Brain microvascular endothelial cell (primary cell): ENCODE measurements at regions not wholly inside any gene's neighbourhood (a gene's known extent, or its start where the extent isn't known, plus 50 kb on each side); places are given as distances from the start of the nearest gene placed in this dataset.

Source experiments
- DNase-seq: peaks from one replicate; pipeline ENCODE4 v3.0.0-alpha.2; 2020
- H3K27ac ChIP-seq: fragments of 250-450 bp; sonication (Bioruptor Pico); 2 replicates; pipeline ENCODE4 v1.5.1; 2020; ENCODE audit warnings: mild to moderate bottlenecking, moderate library complexity
- H3K27me3 ChIP-seq: fragments of 250-450 bp; sonication (Bioruptor Pico); replicated peaks from 2 replicates; pipeline ENCODE4 v1.5.1; 2020; ENCODE audit warnings: mild to moderate bottlenecking
- H3K36me3 ChIP-seq: fragments of 250-450 bp; sonication (Bioruptor Pico); replicated peaks from 2 replicates; pipeline ENCODE4 v1.5.1; 2020; ENCODE audit warnings: mild to moderate bottlenecking
- H3K4me3 ChIP-seq: 2 replicates; pipeline ENCODE4 v1.5.1; 2011; ENCODE audit warnings: low read depth, mild to moderate bottlenecking, control low read depth, low read length, moderate library complexity
- in situ Hi-C: cut with HindIII; loops from 2 replicates; pipeline ENCODE4 v1.10.0; 2017; ENCODE audit warnings: low sequenced_read_pairs, low pct_ligation_motif_present
- TF ChIP-seq, protein P1 (sequence below): IDR thresholded peaks from 2 replicates; pipeline ENCODE4 v1.5.1; 2011; ENCODE audit warnings: low read depth, mild to moderate bottlenecking, moderate library complexity, low read length, control low read depth, inconsistent platforms; ENCODE audit errors: missing control alignments

DNA sequence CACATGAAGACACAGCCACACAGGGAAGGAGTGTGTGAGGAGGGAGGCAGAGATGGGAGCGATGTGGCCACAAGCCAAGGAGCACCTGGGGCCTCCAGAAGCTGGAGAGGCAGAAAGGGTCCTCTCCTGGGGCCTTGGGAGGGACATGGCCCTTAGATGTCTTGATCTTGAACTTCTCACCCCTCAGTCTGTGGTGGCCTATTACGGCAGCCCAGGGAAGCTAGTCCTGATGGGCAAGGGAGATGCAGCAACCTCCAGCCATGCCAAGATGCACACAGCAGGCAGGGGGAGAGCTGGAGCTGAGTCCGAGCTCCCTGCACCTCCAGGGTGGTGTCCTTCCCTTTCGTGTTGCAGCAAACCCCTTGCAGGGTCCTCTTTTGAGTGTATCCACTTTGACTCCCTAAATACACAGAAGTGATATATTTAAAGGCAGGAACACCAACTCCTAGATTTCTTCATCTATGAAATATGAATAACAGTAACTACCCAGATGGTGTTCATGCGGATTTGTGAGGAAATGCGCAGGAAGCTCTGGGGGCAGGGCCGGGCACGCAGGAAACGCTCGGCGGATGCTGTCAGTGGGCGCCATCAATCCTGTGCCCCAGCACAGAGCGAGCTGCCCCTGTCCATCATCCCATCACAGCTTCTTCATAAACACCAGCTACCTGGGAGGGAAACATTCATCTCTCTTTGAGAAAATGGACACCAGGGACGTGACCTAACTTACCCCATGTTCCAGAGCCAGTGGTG is 230.4 kb upstream of the MYT1L start:
- TF ChIP-seq, protein P1, sequence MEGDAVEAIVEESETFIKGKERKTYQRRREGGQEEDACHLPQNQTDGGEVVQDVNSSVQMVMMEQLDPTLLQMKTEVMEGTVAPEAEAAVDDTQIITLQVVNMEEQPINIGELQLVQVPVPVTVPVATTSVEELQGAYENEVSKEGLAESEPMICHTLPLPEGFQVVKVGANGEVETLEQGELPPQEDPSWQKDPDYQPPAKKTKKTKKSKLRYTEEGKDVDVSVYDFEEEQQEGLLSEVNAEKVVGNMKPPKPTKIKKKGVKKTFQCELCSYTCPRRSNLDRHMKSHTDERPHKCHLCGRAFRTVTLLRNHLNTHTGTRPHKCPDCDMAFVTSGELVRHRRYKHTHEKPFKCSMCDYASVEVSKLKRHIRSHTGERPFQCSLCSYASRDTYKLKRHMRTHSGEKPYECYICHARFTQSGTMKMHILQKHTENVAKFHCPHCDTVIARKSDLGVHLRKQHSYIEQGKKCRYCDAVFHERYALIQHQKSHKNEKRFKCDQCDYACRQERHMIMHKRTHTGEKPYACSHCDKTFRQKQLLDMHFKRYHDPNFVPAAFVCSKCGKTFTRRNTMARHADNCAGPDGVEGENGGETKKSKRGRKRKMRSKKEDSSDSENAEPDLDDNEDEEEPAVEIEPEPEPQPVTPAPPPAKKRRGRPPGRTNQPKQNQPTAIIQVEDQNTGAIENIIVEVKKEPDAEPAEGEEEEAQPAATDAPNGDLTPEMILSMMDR, result no peak

DNA sequence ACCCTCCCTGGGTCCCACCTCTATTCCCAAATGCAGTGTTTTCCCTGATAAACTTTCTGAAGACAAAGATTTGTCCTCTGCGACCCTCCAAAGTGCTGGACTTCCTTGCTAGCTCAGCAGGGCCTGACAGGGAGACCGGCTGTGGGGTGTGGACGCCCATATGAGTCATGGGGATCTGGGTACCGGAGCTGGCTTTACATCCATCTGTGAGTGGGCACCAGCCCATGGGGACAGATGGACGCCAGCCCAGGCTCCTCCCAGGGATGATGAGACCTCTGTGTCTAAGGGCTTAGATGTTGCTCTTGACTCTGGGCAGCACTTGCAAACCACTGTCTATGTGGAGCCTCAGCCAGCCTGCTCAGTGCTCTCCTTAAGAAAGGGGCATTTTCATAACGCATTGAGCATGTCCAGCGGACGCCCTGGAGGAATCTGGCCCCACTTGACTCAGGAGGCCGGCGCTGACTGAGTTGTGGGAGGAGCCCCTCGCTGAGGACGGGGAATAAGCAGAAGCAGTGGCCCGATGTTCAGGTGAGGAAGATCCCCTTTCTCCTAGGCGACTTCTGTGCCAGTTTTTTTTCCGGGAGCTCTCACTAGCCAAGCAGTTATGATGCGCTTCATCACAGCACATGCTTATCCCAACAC is 229.4 kb upstream of the MYT1L start:
- TF ChIP-seq, protein P1, result no peak
- in situ Hi-C loops, result no loop called here
- no peak for DNase-seq

More for the DNA sequence above, 230.4 kb upstream of the MYT1L start:
- DNase-seq, result no peak
- Histone ChIP-seq H3K27ac (no peak overlapping the region), H3K27me3 (no peaks in the 10 kb centered on the region), H3K36me3 (no peaks in the 10 kb centered on the region), H3K4me3 (no peak overlapping the region)
- in situ Hi-C loops, result no loop called here

DNA sequence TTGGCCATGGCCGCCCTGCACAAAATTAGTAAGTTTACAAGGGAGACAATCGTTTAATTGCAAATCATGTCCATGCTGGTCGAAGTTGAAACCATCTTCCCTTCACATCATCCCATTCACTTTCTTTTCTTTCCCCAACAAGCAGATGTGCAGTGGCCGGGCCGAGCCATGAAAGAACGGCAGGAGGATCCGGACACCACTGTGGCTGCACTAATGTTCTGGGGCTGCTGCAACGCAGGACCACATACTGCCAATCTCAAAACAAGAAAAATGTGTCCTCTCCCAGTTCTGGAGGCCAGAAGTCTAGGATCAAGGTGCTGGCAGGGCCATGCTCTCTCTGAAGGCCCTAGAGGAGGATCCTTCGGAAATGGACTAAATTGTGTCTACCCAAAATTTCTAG is 227.4 kb upstream of the MYT1L start:
- TF ChIP-seq, protein P1, result no peak
- Histone ChIP-seq H3K36me3 (no peaks in the 10 kb centered on the region), H3K27ac (no peak overlapping the region), H3K4me3 (no peak overlapping the region), H3K27me3 (no peaks in the 10 kb centered on the region)
- no peak for DNase-seq
- in situ Hi-C loops, result no loop called here

More for the DNA sequence above, 229.4 kb upstream of the MYT1L start:
- no peaks in the 10 kb centered on the region for H3K36me3 ChIP-seq
- no peak overlapping the region for H3K4me3 ChIP-seq
- H3K27ac ChIP-seq, result no peak overlapping the region
- H3K27me3 ChIP-seq, result no peaks in the 10 kb centered on the region

DNA sequence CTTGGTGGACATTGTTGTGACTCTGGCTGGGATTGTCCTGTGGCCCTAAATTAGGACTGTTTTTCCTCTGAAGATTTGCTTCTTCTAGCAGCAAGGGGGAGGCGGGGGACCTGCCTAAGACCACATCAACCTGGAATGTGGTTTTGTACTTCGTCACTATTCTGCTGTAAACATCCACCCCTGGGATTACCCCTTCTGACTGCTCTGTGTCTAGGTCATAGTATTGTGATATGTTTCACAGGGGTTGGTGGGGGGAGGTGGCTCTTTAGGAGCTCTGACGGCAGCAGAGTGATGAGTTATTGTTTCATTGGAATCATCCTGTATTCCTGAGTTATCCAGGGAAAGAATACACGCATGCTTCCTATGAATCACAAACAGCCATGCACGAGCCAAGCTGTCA is 226.4 kb upstream of the MYT1L start:
- H3K36me3 ChIP-seq, result no peaks in the 10 kb centered on the region
- TF ChIP-seq, protein P1, result no peak
- no peak overlapping the region for H3K4me3 ChIP-seq
- in situ Hi-C loops, result no loop called here
- H3K27me3 ChIP-seq, result no peaks in the 10 kb centered on the region
- H3K27ac ChIP-seq, result no peak overlapping the region
- no peak for DNase-seq

DNA sequence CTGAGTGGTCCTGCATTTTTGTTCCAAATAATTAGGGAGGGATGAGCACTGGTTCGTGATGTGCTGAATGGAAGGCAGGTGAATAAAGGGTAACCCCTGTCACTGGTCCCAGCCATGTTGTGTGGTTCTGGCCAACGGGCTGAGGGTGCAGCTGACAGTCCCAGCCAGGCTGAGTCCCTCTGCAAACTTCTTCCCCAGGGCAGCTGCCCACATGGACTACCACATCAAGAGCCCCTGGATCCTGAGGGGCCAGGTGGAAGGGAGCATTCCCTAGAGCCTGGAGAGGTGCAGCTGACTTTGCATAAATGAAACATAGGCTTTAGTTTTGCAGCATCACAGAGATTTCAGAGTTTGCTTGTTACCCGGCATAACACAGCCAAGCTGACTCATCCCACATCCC is 219.8 kb upstream of the MYT1L start:
- no peak for DNase-seq
- no peak overlapping the region for H3K27ac ChIP-seq
- H3K36me3 ChIP-seq, result no peaks in the 10 kb centered on the region
- no peaks in the 10 kb centered on the region for H3K27me3 ChIP-seq
- in situ Hi-C loops, result no loop called here
- TF ChIP-seq, protein P1, result no peak
- no peak overlapping the region for H3K4me3 ChIP-seq

DNA sequence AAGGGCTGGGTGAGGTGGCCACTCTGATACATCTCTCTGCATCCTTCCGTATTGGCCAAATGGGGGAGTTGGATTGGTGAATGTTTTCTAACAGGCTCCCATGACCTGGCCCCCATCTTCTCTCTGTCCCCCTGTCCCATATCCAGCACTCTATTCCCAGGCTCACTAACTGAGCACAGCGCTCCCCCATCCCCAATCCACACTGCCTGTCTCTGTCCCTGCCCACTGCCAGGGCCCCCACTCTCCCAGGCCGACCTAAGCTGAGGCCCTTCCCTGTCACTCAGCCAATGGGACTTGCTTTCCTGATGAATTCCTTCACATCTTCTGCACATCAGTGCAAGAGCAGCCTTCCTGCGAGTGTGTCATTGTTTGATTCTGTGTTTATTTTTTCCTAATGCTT is 216.8 kb upstream of the MYT1L start:
- no peak for DNase-seq
- no peaks in the 10 kb centered on the region for H3K36me3 ChIP-seq
- in situ Hi-C loops, result no loop called here

More for the DNA sequence above, 216.8 kb upstream of the MYT1L start:
- Histone ChIP-seq H3K27me3 (no peaks in the 10 kb centered on the region), H3K27ac (no peak overlapping the region), H3K4me3 (no peak overlapping the region)
- TF ChIP-seq, protein P1, result no peak
